Colonic mucosa (tissue), 4 donors: ENCODE measurements at regions not wholly inside any gene's neighbourhood (a gene's known extent, or its start where the extent isn't known, plus 50 kb on each side); places are given as distances from the start of the nearest gene placed in this dataset.
"Not testable (repeated sequence)": the region's sequence is repeated elsewhere in the genome, so short reads cannot be mapped to it uniquely, and the experiment has no call there.

Source experiments
- DNase-seq: peaks from one replicate; pipeline ENCODE4 v3.0.0-alpha.2; 2020
- H3K27ac ChIP-seq: fragments of 200-600 bp; one replicate; pipeline ENCODE4 v1.8.0; 2021
- H3K27me3 ChIP-seq: fragments of 200-600 bp; one replicate; pipeline ENCODE4 v1.8.0; 2021
- H3K36me3 ChIP-seq: fragments of 200-600 bp; one replicate; pipeline ENCODE4 v1.8.0; 2021
- H3K4me1 ChIP-seq: fragments of 200-600 bp; one replicate; pipeline ENCODE4 v1.8.0; 2021; ENCODE audit warnings: mild to moderate bottlenecking
- H3K4me3 ChIP-seq: fragments of 200-600 bp; one replicate; pipeline ENCODE4 v1.8.0; 2021
- H3K9ac ChIP-seq, 2 donors: one replicate each; pipeline ENCODE4 v1.7.0; 2013; ENCODE audit warnings: control low read depth in 2 of 2, low read depth in 2 of 2, low read length in 2 of 2
- H3K9me3 ChIP-seq: fragments of 200-600 bp; one replicate; pipeline ENCODE4 v1.8.0; 2021
- intact Hi-C: fragments of 100-400 bp; cut with DNase I; formaldehyde crosslinking; loops from one replicate; pipeline ENCODE4 v1.14.1; 2022
- TF ChIP-seq, protein P1 (sequence below): fragments of 200-600 bp; IDR thresholded peaks from one replicate; pipeline ENCODE4 v1.8.0; 2022; ENCODE audit warnings: antibody characterized with exemption, mild to moderate bottlenecking
- donor health status: healthy.
- donor health status: DM: no; HTN: no; CAD: no.
- donor health status: DM: no; HTN: no; CAD: no.

DNA sequence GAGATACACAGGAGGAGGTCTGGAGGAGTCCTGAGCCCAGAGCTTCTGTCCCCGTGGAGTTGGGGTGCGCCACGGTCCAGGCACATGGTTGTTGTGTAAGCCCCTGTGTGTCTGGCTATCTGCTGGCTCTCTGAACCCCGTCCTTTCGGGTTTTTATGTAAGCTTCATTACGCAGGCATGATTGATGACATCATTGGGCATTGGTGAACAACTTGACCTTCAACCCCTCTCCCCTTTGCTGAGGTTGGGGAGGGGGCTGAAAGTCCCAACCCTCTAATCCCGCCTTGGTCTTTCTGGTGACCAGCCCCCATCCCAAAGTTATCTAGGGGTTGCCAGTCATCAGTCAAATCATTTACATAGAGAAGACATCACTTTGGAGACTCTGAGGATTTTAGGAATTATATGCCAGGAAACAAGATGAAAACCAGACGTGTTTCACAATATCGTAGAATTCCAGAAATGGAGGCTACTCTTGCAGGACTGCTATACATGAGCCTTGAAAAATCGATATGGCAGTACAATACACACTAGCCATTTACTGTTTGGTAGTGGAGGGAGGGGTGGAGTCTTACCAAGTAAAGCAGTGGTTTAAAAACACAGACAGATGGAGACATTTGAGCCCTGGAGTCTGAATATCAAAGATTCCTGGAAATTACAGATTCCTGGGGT, 69.8 kb upstream of the SCAF4 start:
- no peaks in the 10 kb centered on the region for H3K4me1 ChIP-seq
- H3K4me3 ChIP-seq = no peak overlapping the region
- TF ChIP-seq, protein P1, sequence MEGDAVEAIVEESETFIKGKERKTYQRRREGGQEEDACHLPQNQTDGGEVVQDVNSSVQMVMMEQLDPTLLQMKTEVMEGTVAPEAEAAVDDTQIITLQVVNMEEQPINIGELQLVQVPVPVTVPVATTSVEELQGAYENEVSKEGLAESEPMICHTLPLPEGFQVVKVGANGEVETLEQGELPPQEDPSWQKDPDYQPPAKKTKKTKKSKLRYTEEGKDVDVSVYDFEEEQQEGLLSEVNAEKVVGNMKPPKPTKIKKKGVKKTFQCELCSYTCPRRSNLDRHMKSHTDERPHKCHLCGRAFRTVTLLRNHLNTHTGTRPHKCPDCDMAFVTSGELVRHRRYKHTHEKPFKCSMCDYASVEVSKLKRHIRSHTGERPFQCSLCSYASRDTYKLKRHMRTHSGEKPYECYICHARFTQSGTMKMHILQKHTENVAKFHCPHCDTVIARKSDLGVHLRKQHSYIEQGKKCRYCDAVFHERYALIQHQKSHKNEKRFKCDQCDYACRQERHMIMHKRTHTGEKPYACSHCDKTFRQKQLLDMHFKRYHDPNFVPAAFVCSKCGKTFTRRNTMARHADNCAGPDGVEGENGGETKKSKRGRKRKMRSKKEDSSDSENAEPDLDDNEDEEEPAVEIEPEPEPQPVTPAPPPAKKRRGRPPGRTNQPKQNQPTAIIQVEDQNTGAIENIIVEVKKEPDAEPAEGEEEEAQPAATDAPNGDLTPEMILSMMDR = no peak
- H3K27me3 ChIP-seq = no peaks in the 10 kb centered on the region
- H3K27ac ChIP-seq = no peak overlapping the region
- no peaks in the 10 kb centered on the region for H3K36me3 ChIP-seq
- no peak for DNase-seq
- intact Hi-C loops = no loop called here
- no peaks in the 10 kb centered on the region for H3K9me3 ChIP-seq
- H3K9ac ChIP-seq = no peak overlapping the region

DNA sequence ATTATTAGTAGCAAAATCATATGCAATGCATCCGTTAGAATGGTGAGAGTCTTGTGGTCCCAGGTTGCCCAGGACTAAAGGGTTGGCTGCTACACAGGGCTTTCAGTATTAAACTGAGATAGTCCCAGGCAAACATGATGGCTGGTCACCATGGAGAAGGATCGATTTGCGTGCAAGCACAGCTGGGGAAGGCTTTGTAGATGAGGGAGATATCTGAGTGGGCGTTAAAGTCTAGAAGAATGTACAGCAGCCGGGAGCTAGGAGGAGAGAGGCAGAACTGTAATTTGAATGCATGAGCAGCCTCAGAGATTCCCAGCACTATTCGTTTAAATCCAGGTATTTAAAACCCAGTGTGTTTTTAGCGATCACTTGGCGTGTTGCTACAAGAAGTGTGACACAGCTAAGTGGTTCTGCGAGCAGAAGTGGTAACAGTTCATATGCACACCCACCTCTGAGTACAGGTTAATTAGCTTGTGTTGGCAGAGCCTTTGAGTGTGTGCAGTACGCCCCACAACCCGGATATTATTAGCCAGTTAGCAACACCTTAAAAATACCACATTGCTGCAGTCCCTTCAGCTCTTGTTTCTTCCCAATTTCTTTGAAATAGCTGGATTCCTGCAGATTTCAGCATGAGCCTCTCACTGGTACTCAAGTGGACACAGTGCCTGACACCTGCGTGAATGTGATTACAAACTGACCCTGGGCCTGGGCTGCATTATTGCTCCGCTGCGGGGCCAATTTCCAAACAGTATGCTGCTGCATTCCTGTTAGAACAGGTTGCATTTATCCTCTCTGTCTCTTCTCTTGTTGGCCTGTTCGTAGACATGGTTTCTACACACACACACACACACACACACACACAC, 67.2 kb upstream of the SCAF4 start:
- no peaks in the 10 kb centered on the region for H3K4me1 ChIP-seq
- H3K27ac ChIP-seq = no peak overlapping the region

DNA sequence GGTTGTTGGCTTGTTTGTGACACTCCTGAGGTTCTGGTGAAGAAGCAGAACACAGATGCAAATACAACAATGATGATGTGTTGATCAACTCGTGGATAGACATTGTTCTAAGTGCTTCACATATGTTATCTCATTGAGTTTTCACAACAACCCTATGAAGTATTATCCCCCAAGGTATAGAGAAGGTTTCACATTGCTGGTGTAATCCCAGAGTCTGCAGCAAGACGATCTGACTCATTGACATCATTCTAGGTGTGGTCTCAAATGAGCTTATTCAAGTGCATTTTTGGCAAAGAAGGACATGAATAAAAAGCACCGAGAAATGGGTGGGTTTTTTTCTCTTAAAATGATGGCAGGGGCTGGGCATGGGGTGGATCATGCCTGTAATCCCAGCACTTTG, 64.1 kb upstream of the SCAF4 start:
- DNase-seq = no peak
- Histone ChIP-seq H3K27me3 (no peaks in the 10 kb centered on the region), H3K9ac (no peak overlapping the region), H3K4me3 (no peak overlapping the region), H3K27ac (no peak overlapping the region), H3K4me1 (no peaks in the 10 kb centered on the region), H3K36me3 (no peaks in the 10 kb centered on the region), H3K9me3 (no peaks in the 10 kb centered on the region)
- TF ChIP-seq, protein P1 = no peak
- intact Hi-C loops = no loop called here

More for the DNA sequence above, 67.2 kb upstream of the SCAF4 start:
- Histone ChIP-seq H3K36me3 (no peaks in the 10 kb centered on the region), H3K9ac (no peak overlapping the region), H3K27me3 (no peaks in the 10 kb centered on the region), H3K4me3 (no peak overlapping the region), H3K9me3 (no peaks in the 10 kb centered on the region)
- intact Hi-C loops = no loop called here
- TF ChIP-seq, protein P1 = no peak
- DNase-seq = no peak

DNA sequence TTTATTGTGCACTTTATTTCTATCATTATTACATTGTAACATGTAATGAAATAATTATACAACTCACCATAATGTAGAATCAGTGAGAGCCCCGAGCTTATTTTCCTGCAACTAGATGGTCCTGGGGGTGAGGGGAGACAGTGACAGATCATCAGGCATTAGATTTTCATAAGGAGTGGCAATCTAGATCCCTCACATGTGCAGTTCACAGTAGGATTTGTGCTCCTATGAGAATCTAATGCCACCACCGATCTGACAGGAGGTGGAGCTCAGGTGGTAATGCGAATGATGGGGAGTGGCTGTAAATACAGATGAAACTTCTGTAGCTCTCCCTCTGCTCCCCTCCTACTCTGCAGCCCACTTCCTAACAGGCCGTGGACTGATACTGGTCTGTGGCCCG, 58.5 kb upstream of the SCAF4 start:
- H3K36me3 ChIP-seq, H3K9me3 ChIP-seq, H3K9ac ChIP-seq, DNase-seq, H3K4me1 ChIP-seq, H3K27me3 ChIP-seq, H3K4me3 ChIP-seq, intact Hi-C loops, H3K27ac ChIP-seq: not testable (repeated sequence)

DNA sequence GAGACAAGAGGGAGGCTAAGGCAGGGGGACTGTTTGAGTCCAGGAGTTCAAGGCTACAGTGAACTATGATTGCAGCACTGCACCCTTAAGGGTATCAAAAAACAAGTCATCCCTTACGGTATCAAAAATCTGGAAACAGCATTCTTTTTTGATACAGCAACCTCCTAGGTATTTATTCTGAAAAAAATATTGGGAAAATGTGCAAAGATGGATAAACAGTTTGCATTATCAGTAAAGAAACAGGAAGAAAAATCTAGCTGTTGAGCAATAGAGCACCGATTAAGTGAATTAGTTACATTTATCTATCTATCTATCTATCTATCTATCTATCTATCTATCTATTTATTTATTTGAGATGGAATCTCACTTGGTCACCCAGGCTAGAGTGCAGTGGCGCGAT, 56.7 kb upstream of the SCAF4 start:
- TF ChIP-seq, protein P1 = no peak
- Histone ChIP-seq H3K9me3 (no peaks in the 10 kb centered on the region), H3K27ac (no peak overlapping the region), H3K9ac (no peak overlapping the region), H3K36me3 (no peaks in the 10 kb centered on the region), H3K4me3 (no peak overlapping the region), H3K4me1 (no peaks in the 10 kb centered on the region), H3K27me3 (no peaks in the 10 kb centered on the region)
- intact Hi-C loops = no loop called here
- DNase-seq = no peak

DNA sequence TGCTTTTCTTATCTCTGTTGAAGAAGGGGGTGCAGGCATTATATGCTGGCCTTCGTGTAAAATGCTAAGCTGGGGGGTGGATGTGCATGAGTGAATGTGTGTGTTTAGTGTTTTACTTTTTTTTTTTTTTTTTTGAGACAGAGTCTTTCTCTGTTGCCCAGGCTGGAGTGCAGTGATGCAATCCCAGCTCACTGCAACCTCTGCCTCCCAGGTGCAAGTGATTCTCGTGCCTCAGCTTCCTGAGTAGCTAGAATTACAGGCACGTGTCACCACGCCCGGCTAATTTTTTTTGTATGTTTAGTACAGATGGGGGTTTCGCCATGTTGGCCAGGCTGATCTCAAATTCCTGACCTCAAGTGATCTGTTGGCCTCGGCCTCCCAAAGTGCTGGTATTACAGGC, 55.8 kb upstream of the SCAF4 start:
- H3K4me3 ChIP-seq, H3K36me3 ChIP-seq, H3K9ac ChIP-seq, H3K27ac ChIP-seq, H3K4me1 ChIP-seq, DNase-seq, H3K9me3 ChIP-seq, H3K27me3 ChIP-seq: not testable (repeated sequence)
- intact Hi-C loops = loop anchor here (2.0 kb wide), 1 partner anchor 471 kb away; no protein-coding TSS in a partner anchor
